ENCODE measurements at regions not wholly inside any gene's neighbourhood (a gene's known extent, or its start where the extent isn't known, plus 50 kb on each side); places are given as distances from the start of the nearest gene placed in this dataset.

GRCh38 chr13:78402708-78403400 is 200.5 kb downstream of the POU4F1 start:
- FAIRE-seq (no peak), DNase-seq (ENCODE audit: low read depth, low spot score) (no peak)
- Histone ChIP-seq H3K4me2 (ENCODE audit: insufficient read depth, low read length) (no peak overlapping the region), H3K9ac (replicated peaks; ENCODE audit: extremely low read depth, insufficient read depth, low read length) (no peak overlapping the region), H3K9me3 (replicated peaks; ENCODE audit: control insufficient read depth, insufficient read depth, low read length) (no peaks in the 10 kb centered on the region), H3K36me3 (ENCODE audit: control insufficient read depth in 2 of 2, extremely low read depth in 1 of 2, insufficient read depth in 2 of 2, low read length in 2 of 2) (no peaks in the 10 kb centered on the region), H3K27me3 (ENCODE audit: control insufficient read depth in 2 of 2, insufficient read depth in 2 of 2, low read length in 2 of 2) (no peaks in the 10 kb centered on the region), H4K20me1 (replicated peaks; ENCODE audit: control insufficient read depth, extremely low read depth, insufficient read depth, low read length) (no peaks in the 10 kb centered on the region), H3K9me1 (replicated peaks; ENCODE audit: control insufficient read depth, extremely low read depth, insufficient read depth, low read length) (no peaks in the 10 kb centered on the region), H3K79me2 (ENCODE audit: control insufficient read depth, insufficient read depth, low read length) (no peaks in the 10 kb centered on the region), H2AFZ (ENCODE audit: low read depth, low read length) (no peak overlapping the region), H3K4me3 (replicated peaks in 1 of 3; ENCODE audit: insufficient read depth in 1 of 3, low read depth in 1 of 3, low read length in 3 of 3) (no peak overlapping the region), H3K27ac (ENCODE audit: insufficient read depth, low read depth, low read length) (no peak overlapping the region), H3K4me1 (ENCODE audit: control insufficient read depth, extremely low read depth, insufficient read depth, low read length) (no peaks in the 10 kb centered on the region)
- dilution Hi-C loops (cut with MboI; ENCODE audit: extremely low pct_ligation_motif_present, low sequenced_read_pairs), result no loop called here
- TF ChIP-seq POLR2A (IDR thresholded peaks at IDR 0.05; ENCODE audit: low read depth, low read length), result no peak
- TF ChIP-seq GATA2 (IDR thresholded peaks at IDR 0.05; ENCODE audit: insufficient read depth, insufficient read length, low read depth, low read length), result no peak
- TF ChIP-seq POLR2AphosphoS5 (IDR thresholded peaks at IDR 0.05; ENCODE audit: insufficient read depth, low read depth, low read length), result no peak
- TF ChIP-seq MYC (IDR thresholded peaks at IDR 0.05; ENCODE audit: low read depth, low read length), result no peak
- no peak for TF ChIP-seq CTCF (IDR thresholded peaks at IDR 0.05; ENCODE audit: extremely low read depth in 1 of 2, insufficient read depth in 1 of 2, low read depth in 1 of 2, low read length in 2 of 2)
- intact Hi-C loops (cut with micrococcal nuclease), result no loop called here
- CTCF ChIA-PET, result interaction anchor here (1.2 kb wide), 1 partner anchor 12 kb away, joined by 4 read pairs; no protein-coding TSS in a partner anchor
- POLR2A ChIA-PET, result no interaction called here
- BruUV-seq (replicated peaks), result no TSS peak
